Right atrium auricular region (tissue), 2 donors: ENCODE measurements at regions not wholly inside any gene's neighbourhood (a gene's known extent, or its start where the extent isn't known, plus 50 kb on each side); places are given as distances from the start of the nearest gene placed in this dataset.
"Not testable (repeated sequence)": the region's sequence is repeated elsewhere in the genome, so short reads cannot be mapped to it uniquely, and the experiment has no call there.

Source experiments
- DNase-seq: peaks from one replicate; pipeline ENCODE4 v3.0.0-alpha.2; 2019; ENCODE audit warnings: low spot score
- H3K27ac ChIP-seq, 2 donors: fragments of 200-600 bp; sonication (generic); 1 replicate in 1 of 2; 2 replicates in 1 of 2; pipeline ENCODE4 v1.5.1; 2016 to 2019
- H3K27me3 ChIP-seq, 2 donors: fragments of 200-600 bp; sonication (generic); one replicate each; pipeline versions ENCODE4 v1.5.1 to v1.6.0; 2017 to 2019
- H3K36me3 ChIP-seq: fragments of 200-600 bp; sonication (generic); one replicate; pipeline ENCODE4 v1.5.1; 2016
- H3K4me1 ChIP-seq, 2 donors: fragments of 200-600 bp; sonication (generic); one replicate each; pipeline versions ENCODE4 v1.5.1 to v1.6.0; 2017 to 2019
- H3K4me3 ChIP-seq, 2 donors: fragments of 200-600 bp; sonication (generic); 1 replicate in 1 of 2; 2 replicates in 1 of 2; pipeline ENCODE4 v1.5.1; 2017 to 2019; ENCODE audit warnings: mild to moderate bottlenecking in 1 of 2, moderate library complexity in 1 of 2
- H3K9me3 ChIP-seq, 2 donors: fragments of 200-600 bp; sonication (generic); one replicate each; pipeline ENCODE4 v1.5.1; 2019
- TF ChIP-seq, protein P1 (sequence below), 2 donors: fragments of 200-600 bp; sonication (generic); IDR thresholded peaks; one replicate each; pipeline ENCODE4 v1.5.1; 2019; ENCODE audit warnings: antibody characterized with exemption in 2 of 2

DNA sequence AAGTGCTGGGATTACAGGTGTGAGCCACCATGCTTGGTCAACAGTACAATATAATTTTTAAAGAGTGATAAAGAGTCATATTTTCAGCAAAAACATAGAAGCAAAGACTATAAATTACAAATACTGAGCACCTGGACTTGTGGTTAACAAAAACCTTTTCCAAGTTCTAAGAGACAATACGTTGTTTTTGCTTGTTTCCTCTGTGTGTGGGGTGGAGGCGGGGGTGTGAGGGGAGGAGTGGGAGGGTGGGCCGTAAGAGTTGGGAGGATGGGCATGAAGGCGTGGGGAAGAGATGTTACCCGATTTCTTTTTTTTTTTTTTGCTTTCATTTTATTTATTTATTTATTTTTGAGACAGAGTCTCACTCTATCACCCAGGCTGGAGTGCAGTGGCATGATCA is 78.0 kb upstream of the WIPF1 start:
- DNase-seq, result no peak
- Histone ChIP-seq H3K4me3 (no peak overlapping the region), H3K4me1 (peaks cover 0 to 22% of the 10 kb centered on the region in 2 donors), H3K9me3 (no peaks in the 10 kb centered on the region), H3K27ac (no peak overlapping the region), H3K27me3 (no peaks in the 10 kb centered on the region), H3K36me3 (peaks cover 8% of the 10 kb centered on the region)
- TF ChIP-seq, protein P1, sequence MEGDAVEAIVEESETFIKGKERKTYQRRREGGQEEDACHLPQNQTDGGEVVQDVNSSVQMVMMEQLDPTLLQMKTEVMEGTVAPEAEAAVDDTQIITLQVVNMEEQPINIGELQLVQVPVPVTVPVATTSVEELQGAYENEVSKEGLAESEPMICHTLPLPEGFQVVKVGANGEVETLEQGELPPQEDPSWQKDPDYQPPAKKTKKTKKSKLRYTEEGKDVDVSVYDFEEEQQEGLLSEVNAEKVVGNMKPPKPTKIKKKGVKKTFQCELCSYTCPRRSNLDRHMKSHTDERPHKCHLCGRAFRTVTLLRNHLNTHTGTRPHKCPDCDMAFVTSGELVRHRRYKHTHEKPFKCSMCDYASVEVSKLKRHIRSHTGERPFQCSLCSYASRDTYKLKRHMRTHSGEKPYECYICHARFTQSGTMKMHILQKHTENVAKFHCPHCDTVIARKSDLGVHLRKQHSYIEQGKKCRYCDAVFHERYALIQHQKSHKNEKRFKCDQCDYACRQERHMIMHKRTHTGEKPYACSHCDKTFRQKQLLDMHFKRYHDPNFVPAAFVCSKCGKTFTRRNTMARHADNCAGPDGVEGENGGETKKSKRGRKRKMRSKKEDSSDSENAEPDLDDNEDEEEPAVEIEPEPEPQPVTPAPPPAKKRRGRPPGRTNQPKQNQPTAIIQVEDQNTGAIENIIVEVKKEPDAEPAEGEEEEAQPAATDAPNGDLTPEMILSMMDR (IDR thresholded peaks at IDR 0.05), result no peak

DNA sequence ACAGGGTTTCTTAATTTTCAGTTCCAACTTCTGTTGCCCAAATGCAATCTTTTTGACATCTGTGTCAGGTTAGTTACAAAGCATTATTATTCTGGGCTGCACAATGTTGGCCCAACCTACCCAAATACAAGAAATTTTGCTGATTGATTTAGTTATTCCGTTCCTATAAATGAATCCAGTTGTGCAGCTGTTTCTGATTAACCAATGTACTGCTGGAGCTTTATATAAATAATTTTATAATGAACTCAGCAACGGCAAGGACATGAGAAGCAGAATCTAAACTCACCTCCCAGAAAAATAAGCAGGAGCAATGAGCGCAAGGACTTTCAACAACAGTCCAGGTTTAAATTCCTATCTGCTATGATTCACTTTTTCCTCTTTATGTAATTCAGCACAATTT is 76.3 kb upstream of the WIPF1 start:
- H3K27ac ChIP-seq, result no peak overlapping the region
- H3K4me1 ChIP-seq, result peaks cover 0 to 9% of the 10 kb centered on the region in 2 donors
- DNase-seq, result no peak
- no peaks in the 10 kb centered on the region for H3K9me3 ChIP-seq
- no peak overlapping the region for H3K4me3 ChIP-seq
- TF ChIP-seq, protein P1 (IDR thresholded peaks at IDR 0.05), result no peak
- peaks cover 8% of the 10 kb centered on the region for H3K36me3 ChIP-seq
- H3K27me3 ChIP-seq, result no peaks in the 10 kb centered on the region

DNA sequence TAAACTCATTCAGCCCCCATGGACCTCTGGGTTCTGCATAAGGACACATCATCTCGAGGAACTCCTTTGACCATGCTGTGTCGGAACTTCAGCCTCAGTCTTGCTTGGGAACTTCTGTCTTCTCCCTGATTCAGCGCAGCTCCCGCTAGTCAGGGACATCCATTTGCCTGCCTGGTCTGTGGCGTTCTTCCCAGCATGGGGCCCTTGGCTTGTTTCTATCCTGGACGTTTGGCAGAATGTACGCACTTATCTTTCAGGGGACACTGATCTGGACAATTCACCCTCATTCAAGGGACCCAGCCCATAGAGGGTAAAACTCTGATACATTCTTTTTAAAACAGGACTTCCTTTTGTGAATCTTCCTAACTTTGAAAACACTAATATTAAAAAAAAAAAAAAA is 75.8 kb upstream of the WIPF1 start:
- no peaks in the 10 kb centered on the region for H3K9me3 ChIP-seq
- TF ChIP-seq, protein P1 (IDR thresholded peaks at IDR 0.05), result no peak
- H3K4me1 ChIP-seq, result peaks cover 0 to 8% of the 10 kb centered on the region in 2 donors

DNA sequence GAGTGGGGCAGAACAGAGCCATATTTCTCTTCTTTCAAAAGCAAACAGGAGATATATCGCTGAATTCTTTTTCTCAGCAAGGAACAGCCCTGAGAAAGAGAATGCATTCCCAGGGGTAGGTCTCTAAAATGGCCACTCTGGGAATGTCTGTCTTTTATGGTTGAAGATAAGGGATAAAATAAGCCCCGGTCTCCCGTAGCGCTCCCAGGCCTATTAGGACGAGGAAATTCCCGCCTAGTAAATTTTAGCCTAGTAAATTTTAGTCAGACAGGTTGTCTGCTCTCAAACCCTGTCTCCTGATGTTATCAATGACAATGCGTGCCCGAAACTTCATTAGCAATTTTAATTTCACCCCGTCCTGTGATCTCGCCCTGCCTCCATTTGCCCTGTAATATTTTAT is 73.9 kb upstream of the WIPF1 start:
- H3K4me3 ChIP-seq, H3K9me3 ChIP-seq, DNase-seq, H3K27me3 ChIP-seq, H3K36me3 ChIP-seq, H3K27ac ChIP-seq: not testable (repeated sequence)
- peaks cover 0 to 24% of the 10 kb centered on the region in 2 donors for H3K4me1 ChIP-seq

More for the DNA sequence above, 75.8 kb upstream of the WIPF1 start:
- Histone ChIP-seq H3K4me3 (no peak overlapping the region), H3K27me3 (no peaks in the 10 kb centered on the region), H3K27ac (no peak overlapping the region), H3K36me3 (peaks cover 8% of the 10 kb centered on the region)
- DNase-seq, result no peak

DNA sequence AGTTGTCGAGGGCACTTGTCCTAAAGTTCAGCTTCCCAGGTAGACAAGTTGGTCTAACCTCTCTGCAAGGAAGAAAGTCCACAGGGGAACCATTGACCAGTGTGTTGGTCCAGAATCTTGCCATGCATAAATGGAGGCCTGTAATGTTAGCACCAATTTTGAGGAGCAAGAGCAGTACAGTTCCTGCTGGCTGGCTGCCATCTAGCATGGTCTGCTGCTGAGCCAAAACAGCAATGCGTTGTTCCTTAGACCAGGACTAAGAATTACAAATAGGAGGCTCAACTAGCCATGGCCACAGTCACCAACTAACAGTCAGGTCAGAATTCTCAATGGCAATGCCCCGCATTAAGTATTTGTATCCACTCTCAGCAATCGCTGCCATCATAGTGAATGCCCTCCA is 72.8 kb upstream of the WIPF1 start:
- peaks cover 0 to 26% of the 10 kb centered on the region in 2 donors for H3K4me1 ChIP-seq
- TF ChIP-seq, protein P1 (IDR thresholded peaks at IDR 0.05), result no peak
- no peak for DNase-seq
- no peaks in the 10 kb centered on the region for H3K9me3 ChIP-seq
- no peaks in the 10 kb centered on the region for H3K27me3 ChIP-seq
- no peak overlapping the region for H3K27ac ChIP-seq
- H3K4me3 ChIP-seq, result no peak overlapping the region
- peaks cover 8% of the 10 kb centered on the region for H3K36me3 ChIP-seq

DNA sequence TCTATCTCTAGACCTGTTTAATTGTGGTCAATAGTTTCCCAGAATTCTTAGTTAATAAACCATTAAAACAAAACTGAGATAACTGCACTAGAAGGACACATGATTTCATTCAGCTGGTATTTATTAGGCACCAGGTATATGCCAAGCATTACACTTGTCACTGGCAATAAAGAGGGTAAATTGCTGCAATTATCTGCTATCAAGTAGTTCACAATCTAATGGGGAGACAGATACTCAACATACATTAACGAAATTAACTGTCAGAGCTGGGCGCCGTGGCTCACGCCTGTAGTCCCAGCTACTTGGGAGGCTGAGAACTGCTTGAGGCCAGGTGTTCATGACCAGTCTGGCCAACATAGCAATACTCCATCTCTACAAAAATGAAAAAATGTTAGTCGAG is 71.7 kb upstream of the WIPF1 start:
- Histone ChIP-seq H3K4me1 (peaks cover 0 to 30% of the 10 kb centered on the region in 2 donors), H3K36me3 (peaks cover 8% of the 10 kb centered on the region), H3K9me3 (no peaks in the 10 kb centered on the region), H3K27me3 (no peaks in the 10 kb centered on the region), H3K27ac (no peak overlapping the region), H3K4me3 (no peak overlapping the region)
- TF ChIP-seq, protein P1 (IDR thresholded peaks at IDR 0.05), result no peak
- DNase-seq, result no peak
